Activated naive CD8-positive, alpha-beta T cell treated with anti-CD3 and anti-CD28 coated beads, Interleukin-2, amount 50 U/mL, for 24 hours (primary cell): ENCODE measurements at regions not wholly inside any gene's neighbourhood (a gene's known extent, or its start where the extent isn't known, plus 50 kb on each side); places are given as distances from the start of the nearest gene placed in this dataset.
"Not testable (repeated sequence)": the region's sequence is repeated elsewhere in the genome, so short reads cannot be mapped to it uniquely, and the experiment has no call there.

Experiments used
- ATAC-seq: fragments of 150-1000 bp; cut with Tn5 transposase; one replicate; pipeline ENCODE4 v1.10.0; 2021
- DNase-seq: peaks from one replicate; pipeline ENCODE4 v3.0.0; 2021
- H3K27ac Mint-ChIP-seq: one replicate; pipeline ENCODE4 v1.8.0; 2021; ENCODE audit warnings: mild to moderate bottlenecking, mixed read lengths
- H3K27me3 Mint-ChIP-seq: one replicate; pipeline ENCODE4 v1.8.0; 2021; ENCODE audit warnings: mixed read lengths
- H3K36me3 Mint-ChIP-seq: one replicate; pipeline ENCODE4 v1.8.0; 2021; ENCODE audit warnings: low read depth, mixed read lengths
- H3K4me1 Mint-ChIP-seq: one replicate; pipeline ENCODE4 v1.8.0; 2021; ENCODE audit warnings: mixed read lengths
- H3K4me3 Mint-ChIP-seq: one replicate; pipeline ENCODE4 v1.8.0; 2021; ENCODE audit warnings: mild to moderate bottlenecking, moderate library complexity, mixed read lengths
- H3K9me3 Mint-ChIP-seq: one replicate; pipeline ENCODE4 v1.8.0; 2021; ENCODE audit warnings: mixed read lengths

DNA sequence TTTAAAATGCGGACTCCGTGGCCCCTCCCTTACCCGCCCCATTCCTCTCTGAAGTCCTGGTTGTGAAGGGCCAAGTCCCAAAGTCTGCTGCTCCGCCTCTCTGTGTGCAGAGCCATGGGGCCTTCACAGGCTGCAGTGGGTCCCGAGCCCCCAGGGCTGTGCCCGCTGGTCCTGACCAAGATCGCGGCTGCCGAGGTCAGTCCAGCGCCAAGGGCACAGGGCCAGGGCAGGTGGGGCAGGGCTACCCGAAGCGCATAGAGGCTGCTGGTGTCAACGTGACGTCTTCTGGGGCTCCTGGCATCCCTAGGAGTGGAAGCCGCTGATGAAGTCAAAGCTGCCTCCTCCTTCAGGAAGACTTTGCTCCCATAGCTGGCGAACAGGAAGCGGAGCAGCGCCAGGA lies 858.8 kb downstream of the TUBA3C start:
- H3K27me3 Mint-ChIP-seq, H3K36me3 Mint-ChIP-seq, H3K4me3 Mint-ChIP-seq, ATAC-seq, H3K9me3 Mint-ChIP-seq, H3K4me1 Mint-ChIP-seq, DNase-seq, H3K27ac Mint-ChIP-seq: not testable (repeated sequence)

DNA sequence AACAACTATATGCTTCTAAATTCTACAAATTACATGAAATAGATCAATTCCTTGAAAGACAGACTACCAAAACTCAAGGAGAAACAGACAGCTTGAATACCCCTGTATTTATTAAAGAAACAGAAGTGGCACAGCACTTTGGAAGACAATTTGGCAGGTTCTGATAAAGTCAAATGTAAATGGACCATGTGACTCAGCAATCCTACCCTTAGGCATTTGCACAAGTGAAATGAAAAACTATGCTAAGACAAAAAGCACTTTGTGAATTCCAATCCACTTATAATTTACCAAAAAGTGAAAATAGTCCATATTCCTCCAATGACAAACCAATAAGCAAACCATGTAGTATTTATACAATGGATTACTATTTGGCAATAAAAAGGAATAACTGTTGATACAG lies 862.0 kb downstream of the TUBA3C start:
- DNase-seq, H3K4me3 Mint-ChIP-seq, H3K4me1 Mint-ChIP-seq, H3K9me3 Mint-ChIP-seq, H3K36me3 Mint-ChIP-seq, H3K27me3 Mint-ChIP-seq, H3K27ac Mint-ChIP-seq, ATAC-seq: not testable (repeated sequence)

DNA sequence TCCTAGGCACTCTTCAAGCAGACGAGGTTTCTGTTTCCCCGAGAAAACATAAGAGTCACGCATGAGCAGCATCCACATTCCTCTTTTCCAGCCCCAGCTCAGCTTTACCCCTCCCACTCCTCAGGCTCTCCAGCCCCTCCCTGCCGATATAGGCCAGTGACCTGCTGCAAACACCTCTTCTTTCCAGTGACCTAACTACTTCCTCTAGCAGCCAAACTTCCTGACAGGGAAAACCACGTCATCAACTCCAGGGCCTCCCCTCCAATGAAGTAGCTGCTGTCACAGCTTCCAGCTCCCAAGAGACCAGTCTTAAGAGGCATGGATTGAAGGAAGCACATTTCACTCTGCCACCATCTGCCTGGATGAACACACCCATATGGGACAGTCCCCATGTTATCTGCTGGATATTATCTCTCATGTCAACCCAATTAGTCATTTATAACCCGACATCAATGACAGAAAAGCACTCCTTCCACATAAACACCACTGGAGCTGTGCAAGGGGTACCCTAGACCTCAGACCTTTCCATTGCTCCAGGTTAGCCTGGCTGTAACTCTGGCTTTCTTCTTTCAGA lies 878.3 kb downstream of the TUBA3C start:
- not testable (repeated sequence) for H3K9me3 Mint-ChIP-seq, H3K27me3 Mint-ChIP-seq, H3K4me1 Mint-ChIP-seq, H3K4me3 Mint-ChIP-seq, ATAC-seq, DNase-seq, H3K36me3 Mint-ChIP-seq, H3K27ac Mint-ChIP-seq

DNA sequence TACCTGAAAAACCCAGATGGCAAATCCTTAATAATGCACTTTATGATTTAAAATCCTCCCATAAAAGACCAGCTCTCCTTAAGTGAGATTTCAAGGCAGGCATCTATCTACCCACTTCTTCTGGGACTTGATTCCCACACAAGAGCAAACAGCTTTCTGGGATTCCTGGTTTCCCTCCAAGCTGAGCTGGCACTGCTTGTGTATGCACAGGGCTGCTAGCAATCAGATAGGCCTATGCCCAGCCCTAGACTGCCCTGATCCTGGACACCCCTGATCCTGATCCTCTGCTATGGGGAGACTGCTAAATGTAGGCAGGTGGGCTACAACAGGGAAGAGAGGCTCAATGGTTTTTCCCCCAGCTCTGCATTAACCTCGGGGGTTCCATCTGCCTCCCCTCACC lies 880.7 kb downstream of the TUBA3C start:
- DNase-seq, H3K9me3 Mint-ChIP-seq, H3K36me3 Mint-ChIP-seq, H3K27me3 Mint-ChIP-seq, H3K4me1 Mint-ChIP-seq, ATAC-seq, H3K27ac Mint-ChIP-seq, H3K4me3 Mint-ChIP-seq: not testable (repeated sequence)

DNA sequence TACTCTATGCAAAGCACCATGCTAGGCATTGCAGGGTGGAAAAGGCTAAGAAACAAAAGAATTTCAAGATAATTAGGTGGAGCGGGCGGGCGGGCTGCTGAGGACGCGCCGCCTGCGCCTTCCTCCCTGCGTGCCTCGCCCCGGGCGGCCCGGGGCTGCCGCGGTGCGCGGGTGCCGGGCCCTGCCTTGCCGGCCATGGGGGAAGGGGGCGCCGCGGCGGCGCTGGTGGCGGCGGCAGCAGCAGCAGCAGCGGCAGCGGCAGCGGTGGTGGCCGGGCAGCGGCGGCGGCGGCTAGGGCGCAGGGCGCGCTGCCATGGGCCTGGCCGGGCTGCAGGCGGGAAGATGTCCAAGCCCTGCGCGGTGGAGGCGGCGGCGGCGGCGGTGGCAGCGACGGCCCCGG lies 884.3 kb downstream of the TUBA3C start:
- DNase-seq, H3K36me3 Mint-ChIP-seq, H3K27me3 Mint-ChIP-seq, H3K4me1 Mint-ChIP-seq, H3K4me3 Mint-ChIP-seq, H3K9me3 Mint-ChIP-seq, H3K27ac Mint-ChIP-seq, ATAC-seq: not testable (repeated sequence)

DNA sequence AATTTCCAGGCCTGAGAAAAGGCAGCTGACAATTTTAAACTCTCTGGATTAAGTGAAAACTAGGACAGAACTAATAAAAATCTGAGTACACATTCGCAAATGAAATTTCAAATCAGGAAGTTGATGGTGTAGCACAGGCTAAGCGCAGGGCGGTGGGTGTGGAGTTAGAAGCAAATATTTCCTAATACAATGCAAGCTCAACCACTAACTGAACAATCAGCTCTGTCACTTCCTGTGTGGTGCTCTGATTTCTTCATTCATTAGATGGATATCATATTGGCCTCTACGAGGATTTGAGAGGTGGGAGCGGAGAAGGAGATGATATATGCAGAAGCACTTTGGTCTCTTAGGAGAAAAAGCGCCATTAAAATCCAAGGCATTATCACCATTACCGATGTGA lies 885.0 kb downstream of the TUBA3C start:
- not testable (repeated sequence) for H3K27me3 Mint-ChIP-seq, H3K4me1 Mint-ChIP-seq, H3K27ac Mint-ChIP-seq, DNase-seq, H3K36me3 Mint-ChIP-seq, ATAC-seq, H3K4me3 Mint-ChIP-seq, H3K9me3 Mint-ChIP-seq

DNA sequence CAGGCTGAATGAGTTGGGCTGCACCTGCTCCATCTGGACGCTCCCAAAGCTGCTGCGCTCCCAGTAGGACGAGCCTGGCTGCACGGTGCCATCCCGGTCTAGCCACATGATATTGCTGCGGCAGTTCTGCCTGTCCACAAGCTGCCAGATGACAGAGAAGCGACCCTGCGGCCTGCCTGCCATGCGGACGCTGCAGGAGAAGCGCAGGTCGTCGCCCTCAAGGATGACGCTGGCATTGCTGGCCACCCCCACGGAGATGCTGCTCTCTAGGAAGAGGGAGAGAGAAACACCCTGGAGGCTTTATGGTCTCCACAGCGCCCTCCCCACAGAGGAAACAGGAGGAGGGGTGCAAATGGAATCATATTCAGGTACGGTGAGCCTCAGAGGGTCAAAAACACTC lies 887.3 kb downstream of the TUBA3C start:
- H3K27ac Mint-ChIP-seq, H3K27me3 Mint-ChIP-seq, H3K36me3 Mint-ChIP-seq, ATAC-seq, DNase-seq, H3K4me1 Mint-ChIP-seq, H3K9me3 Mint-ChIP-seq, H3K4me3 Mint-ChIP-seq: not testable (repeated sequence)

DNA sequence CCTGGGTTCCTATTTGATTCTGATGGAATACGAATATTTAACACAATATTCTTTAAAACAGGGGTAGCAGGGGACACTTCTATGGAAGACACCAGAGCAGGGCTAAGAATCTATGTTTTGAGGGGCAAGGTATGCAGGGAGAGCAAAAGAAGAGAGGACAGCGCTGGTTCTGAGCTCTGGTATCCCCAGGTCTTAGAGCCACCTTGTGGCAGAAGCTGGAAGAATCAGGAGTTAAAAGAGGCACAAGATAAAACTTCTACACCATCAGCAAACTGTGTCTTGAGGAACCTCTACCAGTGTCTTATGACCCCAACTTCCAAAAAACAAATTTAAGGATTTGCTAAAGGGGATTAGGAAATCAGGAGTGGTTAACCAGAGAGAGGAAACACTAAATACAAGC lies 894.8 kb downstream of the TUBA3C start:
- DNase-seq, ATAC-seq, H3K27ac Mint-ChIP-seq, H3K36me3 Mint-ChIP-seq, H3K4me3 Mint-ChIP-seq, H3K27me3 Mint-ChIP-seq, H3K4me1 Mint-ChIP-seq, H3K9me3 Mint-ChIP-seq: not testable (repeated sequence)

DNA sequence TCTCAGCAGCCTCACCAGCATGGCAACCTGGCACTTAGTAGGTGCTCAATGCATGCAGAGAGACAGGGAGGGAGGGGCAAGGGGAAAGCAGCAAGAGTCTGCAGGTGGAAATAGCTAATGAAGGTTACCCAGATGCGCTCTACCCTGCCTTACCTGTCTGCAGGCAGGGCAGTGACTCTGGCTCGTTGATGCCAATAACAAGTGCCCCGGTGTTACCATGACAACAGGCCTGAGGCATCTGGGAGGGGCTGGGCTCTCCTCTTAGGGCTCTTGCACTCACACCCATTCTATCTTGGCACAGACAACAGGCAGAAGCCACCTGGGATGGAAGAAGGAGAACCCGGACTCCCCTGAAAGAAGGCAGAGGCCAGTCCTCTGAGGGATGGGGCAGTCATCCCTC lies 896.0 kb downstream of the TUBA3C start:
- not testable (repeated sequence) for DNase-seq, H3K4me3 Mint-ChIP-seq, H3K27ac Mint-ChIP-seq, ATAC-seq, H3K36me3 Mint-ChIP-seq, H3K27me3 Mint-ChIP-seq, H3K4me1 Mint-ChIP-seq, H3K9me3 Mint-ChIP-seq

DNA sequence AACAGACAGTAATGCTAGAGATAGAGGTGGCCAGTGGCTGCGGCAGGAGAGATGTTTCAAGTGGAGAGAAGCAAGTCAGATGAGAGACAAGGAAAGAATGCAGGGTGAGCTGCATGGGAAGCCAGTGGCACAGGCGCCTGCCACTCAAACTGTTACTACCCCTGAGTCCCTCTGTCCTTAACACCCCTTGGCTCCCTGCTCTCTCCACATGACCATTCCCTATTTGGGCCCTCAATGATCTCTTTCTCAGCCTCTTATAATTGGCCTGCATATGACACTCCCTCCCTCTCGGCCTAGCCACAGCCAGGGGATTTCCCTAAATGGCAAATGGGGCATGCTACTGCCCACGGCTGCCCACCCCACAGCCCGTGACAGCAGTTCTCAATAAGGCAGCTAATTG lies 897.6 kb downstream of the TUBA3C start:
- H3K4me3 Mint-ChIP-seq, H3K27me3 Mint-ChIP-seq, H3K4me1 Mint-ChIP-seq, ATAC-seq, H3K9me3 Mint-ChIP-seq, H3K27ac Mint-ChIP-seq, H3K36me3 Mint-ChIP-seq, DNase-seq: not testable (repeated sequence)

DNA sequence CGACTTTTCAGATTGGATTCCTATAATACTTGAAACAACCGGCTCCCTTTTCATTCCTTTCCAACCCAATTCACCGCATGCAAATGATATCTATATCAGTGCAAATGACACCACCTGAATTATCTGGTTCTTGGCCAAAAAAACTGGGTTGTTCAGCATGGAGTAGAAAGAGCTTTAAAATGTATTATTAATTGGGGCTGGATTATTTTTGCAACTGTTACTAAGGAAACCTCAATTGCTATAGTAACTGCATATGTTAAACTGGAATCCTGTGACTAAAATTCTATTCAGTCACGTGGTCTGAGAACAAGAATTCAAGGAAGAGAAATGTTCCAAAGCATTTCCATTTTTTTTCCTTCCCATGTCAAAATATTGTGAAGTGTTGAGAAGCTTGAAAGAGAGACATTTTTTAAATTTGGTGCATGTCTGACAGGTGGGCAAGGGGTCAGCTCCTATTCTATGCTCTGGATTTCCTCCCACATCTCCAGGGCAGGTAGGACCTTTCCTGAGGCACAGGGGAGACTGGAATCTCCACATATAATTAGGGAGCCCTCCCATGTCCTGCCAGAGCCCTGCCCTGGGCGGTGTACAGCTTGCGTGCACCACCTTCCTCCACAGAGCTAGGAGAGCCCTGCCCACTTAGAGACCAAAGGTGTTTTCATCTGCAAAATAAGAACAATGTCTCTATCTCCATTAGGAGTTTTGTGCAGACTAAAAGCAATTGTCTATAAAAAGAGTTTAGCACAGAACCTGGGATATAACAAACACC lies 899.6 kb downstream of the TUBA3C start:
- not testable (repeated sequence) for H3K36me3 Mint-ChIP-seq, H3K27ac Mint-ChIP-seq, ATAC-seq, DNase-seq, H3K4me1 Mint-ChIP-seq, H3K27me3 Mint-ChIP-seq, H3K9me3 Mint-ChIP-seq, H3K4me3 Mint-ChIP-seq

DNA sequence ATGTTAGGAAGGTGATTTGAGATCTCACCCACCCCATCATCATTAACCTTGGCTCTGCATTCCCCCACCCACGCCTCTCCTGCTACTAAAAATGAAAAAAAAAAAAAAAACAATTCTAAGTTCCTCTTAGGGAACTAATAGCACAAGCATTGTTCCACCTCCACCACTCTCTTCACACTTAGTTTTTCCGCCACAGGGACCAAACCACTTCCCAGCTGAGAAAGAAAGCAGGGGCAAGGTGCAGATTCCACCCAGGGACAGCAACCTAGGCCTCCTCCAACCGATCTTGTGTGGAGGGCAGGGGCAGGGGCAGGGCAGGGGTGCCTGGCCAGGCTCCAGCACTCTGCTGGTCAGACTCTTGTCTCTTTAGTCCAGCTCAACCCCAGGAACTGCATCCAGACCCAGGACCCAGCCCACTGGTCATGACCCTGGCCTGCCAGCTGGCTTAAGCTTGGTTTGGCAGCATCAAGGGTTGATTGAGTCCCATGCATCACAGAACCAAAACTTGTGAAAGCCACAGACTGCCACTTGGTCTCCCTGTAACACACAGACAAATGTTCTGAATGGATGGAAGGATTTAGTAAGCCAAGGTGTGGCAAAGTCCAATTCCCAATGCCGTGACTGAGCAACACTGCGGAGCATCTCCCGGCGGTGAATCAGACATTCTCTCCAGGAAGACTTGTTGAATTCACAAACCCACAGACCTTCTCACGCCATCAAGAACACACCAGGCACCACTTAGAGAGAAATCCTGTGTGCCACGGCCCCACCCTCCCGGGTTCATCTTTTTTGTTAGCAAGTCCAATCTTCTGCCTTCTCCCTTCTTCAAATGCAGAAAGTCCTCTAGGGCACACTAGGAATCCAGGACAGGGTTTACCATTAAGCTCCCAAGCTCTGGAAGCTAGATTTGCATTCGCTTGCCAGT lies 900.5 kb downstream of the TUBA3C start:
- H3K4me1 Mint-ChIP-seq, DNase-seq, ATAC-seq, H3K27me3 Mint-ChIP-seq, H3K4me3 Mint-ChIP-seq, H3K36me3 Mint-ChIP-seq, H3K27ac Mint-ChIP-seq, H3K9me3 Mint-ChIP-seq: not testable (repeated sequence)

DNA sequence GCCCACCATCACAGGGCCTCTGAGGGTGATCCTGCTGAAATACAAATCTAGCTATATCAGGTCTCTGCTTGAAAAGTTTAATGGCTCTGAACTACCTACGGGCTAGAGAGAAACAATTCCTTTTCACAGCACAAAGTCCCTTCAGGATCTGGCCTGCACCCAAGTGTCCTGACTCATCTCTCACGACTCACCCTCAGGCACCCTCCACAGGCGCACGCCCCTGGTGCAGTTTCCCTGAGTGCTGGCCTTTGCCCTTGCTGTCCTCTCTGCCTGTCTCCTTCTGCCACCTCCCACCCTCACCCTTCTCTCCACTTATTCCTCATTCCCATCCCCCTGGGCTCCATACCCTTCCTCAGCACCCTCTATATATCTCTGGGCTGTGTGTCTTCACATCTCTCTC lies 901.7 kb downstream of the TUBA3C start:
- H3K27ac Mint-ChIP-seq, ATAC-seq, H3K4me1 Mint-ChIP-seq, H3K27me3 Mint-ChIP-seq, H3K9me3 Mint-ChIP-seq, DNase-seq, H3K4me3 Mint-ChIP-seq, H3K36me3 Mint-ChIP-seq: not testable (repeated sequence)

DNA sequence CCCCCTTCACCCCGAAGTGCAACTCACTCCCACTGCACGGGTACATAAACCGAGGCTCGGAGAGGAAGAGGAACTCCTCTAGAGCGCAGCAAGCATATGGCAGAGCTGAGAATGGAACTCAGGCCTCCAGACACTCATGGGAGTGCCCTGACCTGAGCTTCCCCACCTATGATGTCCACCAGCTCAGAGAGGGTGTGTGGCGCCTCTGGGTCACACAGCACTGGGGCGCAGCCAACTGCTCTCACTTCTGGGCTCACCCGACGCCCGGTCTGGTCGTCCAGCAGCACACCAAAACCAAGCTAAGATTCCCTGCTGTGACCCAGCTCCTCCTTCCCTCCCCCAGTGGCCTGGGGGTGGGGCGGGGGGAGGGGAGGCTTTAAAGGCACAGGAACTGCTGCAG lies 904.3 kb downstream of the TUBA3C start:
- H3K9me3 Mint-ChIP-seq, H3K4me1 Mint-ChIP-seq, H3K4me3 Mint-ChIP-seq, H3K27me3 Mint-ChIP-seq, H3K27ac Mint-ChIP-seq, ATAC-seq, H3K36me3 Mint-ChIP-seq, DNase-seq: not testable (repeated sequence)

DNA sequence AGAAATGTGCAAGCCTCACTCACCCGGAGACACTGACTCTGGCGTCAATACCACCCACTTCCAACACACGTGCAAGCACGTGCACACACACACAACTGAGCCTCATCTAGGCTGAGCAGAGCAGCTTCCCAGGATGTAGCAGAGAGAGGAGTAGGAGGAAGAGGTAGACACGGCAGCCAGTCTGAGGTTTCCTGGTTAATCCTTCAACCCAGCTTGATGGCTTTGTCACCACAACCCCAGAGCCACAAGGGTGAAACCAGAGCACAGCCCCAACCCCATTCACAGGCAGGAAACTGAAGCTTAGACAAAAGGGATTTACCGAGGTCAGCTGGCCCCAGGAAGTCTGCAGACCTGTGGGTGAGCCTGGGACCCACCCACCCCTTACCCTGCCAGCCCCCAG lies 905.3 kb downstream of the TUBA3C start:
- not testable (repeated sequence) for DNase-seq, H3K4me3 Mint-ChIP-seq, H3K4me1 Mint-ChIP-seq, ATAC-seq, H3K27ac Mint-ChIP-seq, H3K27me3 Mint-ChIP-seq, H3K36me3 Mint-ChIP-seq, H3K9me3 Mint-ChIP-seq
